ENCODE measurements at regions not wholly inside any gene's neighbourhood (a gene's known extent, or its start where the extent isn't known, plus 50 kb on each side); places are given as distances from the start of the nearest gene placed in this dataset.

GRCh38 chr5:14944350-14944739 lies 72.8 kb upstream of the ANKH start:
- no peak for TF ChIP-seq CTCF (IDR thresholded peaks at IDR 0.05; ENCODE audit: low read depth, low read length)
- Histone ChIP-seq H3K4me1 (ENCODE audit: low read depth) (no peaks in the 10 kb centered on the region), H3K27ac (no peak overlapping the region), H3K4me3 (no peak overlapping the region), H3K36me3 (no peaks in the 10 kb centered on the region), H3K9me3 (ENCODE audit: low read depth) (no peaks in the 10 kb centered on the region), H3K27me3 (no peaks in the 10 kb centered on the region)
- no peak for DNase-seq (ENCODE audit: low read depth in 1 of 2, low spot score in 1 of 2)

GRCh38 chr5:14942212-14942611 lies 70.6 kb upstream of the ANKH start:
- Histone ChIP-seq H3K27me3 (no peaks in the 10 kb centered on the region), H3K4me3 (no peak overlapping the region), H3K27ac (no peak overlapping the region), H3K36me3 (no peaks in the 10 kb centered on the region), H3K4me1 (ENCODE audit: low read depth) (no peaks in the 10 kb centered on the region), H3K9me3 (ENCODE audit: low read depth) (no peaks in the 10 kb centered on the region)
- no peak for DNase-seq (ENCODE audit: low read depth in 1 of 2, low spot score in 1 of 2)
- TF ChIP-seq CTCF (IDR thresholded peaks at IDR 0.05; ENCODE audit: low read depth, low read length): no peak

GRCh38 chr5:14937254-14937653 lies 65.7 kb upstream of the ANKH start:
- H3K36me3 ChIP-seq: no peaks in the 10 kb centered on the region
- no peak for TF ChIP-seq CTCF (IDR thresholded peaks at IDR 0.05; ENCODE audit: low read depth, low read length)
- no peaks in the 10 kb centered on the region for H3K9me3 ChIP-seq (ENCODE audit: low read depth)
- no peak overlapping the region for H3K4me3 ChIP-seq
- no peak for DNase-seq (ENCODE audit: low read depth in 1 of 2, low spot score in 1 of 2)
- H3K27me3 ChIP-seq: no peaks in the 10 kb centered on the region
- no peaks in the 10 kb centered on the region for H3K4me1 ChIP-seq (ENCODE audit: low read depth)
- H3K27ac ChIP-seq: no peak overlapping the region

DNA sequence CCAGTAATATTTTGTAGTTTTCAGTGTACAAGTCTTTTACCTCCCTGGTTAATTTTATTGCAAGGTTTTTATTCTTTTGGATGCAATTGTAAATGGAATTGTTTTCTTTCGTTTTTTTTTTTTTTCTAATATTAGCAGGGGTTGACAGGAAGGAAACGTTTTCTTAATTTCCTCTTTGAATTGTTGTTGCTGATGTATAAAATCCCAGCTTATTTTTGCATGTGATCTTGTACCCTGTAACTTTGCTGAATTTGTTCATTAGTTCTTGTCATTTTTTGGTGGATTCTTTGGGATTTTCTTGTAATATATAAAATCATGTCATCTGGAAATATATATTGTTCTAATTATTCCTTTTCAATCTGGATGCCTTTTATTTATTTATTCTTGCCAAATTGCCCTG lies 65.0 kb upstream of the ANKH start:
- no peak for TF ChIP-seq CTCF (IDR thresholded peaks at IDR 0.05; ENCODE audit: low read depth, low read length)
- DNase-seq (ENCODE audit: low read depth in 1 of 2, low spot score in 1 of 2): no peak
- Histone ChIP-seq H3K36me3 (no peaks in the 10 kb centered on the region), H3K4me1 (ENCODE audit: low read depth) (no peaks in the 10 kb centered on the region), H3K9me3 (ENCODE audit: low read depth) (no peaks in the 10 kb centered on the region), H3K27me3 (no peaks in the 10 kb centered on the region), H3K4me3 (no peak overlapping the region), H3K27ac (no peak overlapping the region)

DNA sequence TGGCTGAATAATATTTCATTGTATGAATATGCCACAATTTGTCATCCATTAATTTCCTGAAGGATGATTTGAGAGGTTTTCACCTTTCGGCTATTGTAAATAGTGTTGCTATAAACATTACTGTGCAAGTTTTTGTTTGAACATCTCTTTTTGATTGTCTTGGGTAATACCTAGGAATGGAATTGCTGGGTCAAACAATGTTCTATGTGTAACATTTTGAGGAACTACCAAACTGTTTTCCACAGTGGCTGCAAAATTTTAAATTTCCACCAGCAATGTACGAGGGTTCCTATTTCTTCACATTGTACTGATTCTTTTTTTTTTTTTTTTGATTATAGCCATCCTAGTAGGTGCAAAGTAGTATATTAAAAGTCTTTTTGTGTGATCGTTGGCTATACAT lies 63.8 kb upstream of the ANKH start:
- no peaks in the 10 kb centered on the region for H3K4me1 ChIP-seq (ENCODE audit: low read depth)
- TF ChIP-seq CTCF (IDR thresholded peaks at IDR 0.05; ENCODE audit: low read depth, low read length): no peak
- no peak overlapping the region for H3K27ac ChIP-seq
- no peak overlapping the region for H3K4me3 ChIP-seq
- H3K36me3 ChIP-seq: no peaks in the 10 kb centered on the region
- H3K27me3 ChIP-seq: no peaks in the 10 kb centered on the region
- DNase-seq (ENCODE audit: low read depth in 1 of 2, low spot score in 1 of 2): no peak
- no peaks in the 10 kb centered on the region for H3K9me3 ChIP-seq (ENCODE audit: low read depth)

DNA sequence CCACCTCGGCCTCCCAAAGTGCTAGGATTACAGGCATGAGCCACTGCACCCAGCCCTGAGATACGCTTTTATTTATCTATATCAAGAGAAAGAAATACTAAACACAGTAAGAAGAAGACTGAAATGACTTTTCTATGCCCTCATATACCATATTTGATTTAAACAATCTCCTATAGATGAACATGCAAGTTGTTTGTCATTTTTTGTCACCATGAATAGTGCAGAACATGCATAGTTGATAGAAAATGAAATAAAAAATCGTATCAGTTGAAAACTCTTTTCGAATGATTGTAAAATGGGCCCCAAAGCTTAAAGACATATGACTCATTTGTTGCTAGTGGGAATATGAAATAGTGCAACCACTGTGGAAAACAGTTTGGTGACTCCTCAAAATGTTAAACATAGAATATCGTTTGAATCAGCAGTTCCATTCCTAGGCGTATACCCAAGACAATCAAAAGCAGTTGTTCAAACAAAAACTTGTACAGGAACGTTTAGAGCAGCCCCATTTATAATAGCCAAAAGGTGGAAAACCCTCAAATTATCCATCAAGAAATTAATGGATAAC lies 61.4 kb upstream of the ANKH start:
- H3K4me1 ChIP-seq (ENCODE audit: low read depth): no peaks in the 10 kb centered on the region
- H3K36me3 ChIP-seq: no peaks in the 10 kb centered on the region
- no peak overlapping the region for H3K27ac ChIP-seq
- no peaks in the 10 kb centered on the region for H3K27me3 ChIP-seq
- no peak for TF ChIP-seq CTCF (IDR thresholded peaks at IDR 0.05; ENCODE audit: low read depth, low read length)
- H3K4me3 ChIP-seq: no peak overlapping the region
- no peak for DNase-seq (ENCODE audit: low read depth in 1 of 2, low spot score in 1 of 2)
- H3K9me3 ChIP-seq (ENCODE audit: low read depth): no peaks in the 10 kb centered on the region
